ENCODE measurements at regions not wholly inside any gene's neighbourhood (a gene's known extent, or its start where the extent isn't known, plus 50 kb on each side); places are given as distances from the start of the nearest gene placed in this dataset.

GRCh38 chr3:25907081-25907480, 117.2 kb downstream of the OXSM start:
- no peaks in the 10 kb centered on the region for H3K36me3 ChIP-seq
- intact Hi-C loops (cut with DNase I) = no loop called here
- no peak for TF ChIP-seq POLR2A (IDR thresholded peaks at IDR 0.05)
- TF ChIP-seq CTCF (IDR thresholded peaks at IDR 0.05) = no peak
- no peak for TF ChIP-seq POLR2AphosphoS5 (IDR thresholded peaks at IDR 0.05; ENCODE audit: insufficient read depth in 1 of 2, low read depth in 1 of 2)
- no peaks in the 10 kb centered on the region for H3K27me3 ChIP-seq
- no peak for DNase-seq (ENCODE audit: extremely low spot score in 2 of 2)
- no peaks in the 10 kb centered on the region for H3K9me3 ChIP-seq
- H3K4me3 ChIP-seq = no peak overlapping the region
- H3K4me1 ChIP-seq = no peaks in the 10 kb centered on the region
- no peak overlapping the region for H3K27ac ChIP-seq

GRCh38 chr3:25910105-25910504, 120.2 kb downstream of the OXSM start:
- Histone ChIP-seq H3K4me3 (no peak overlapping the region), H3K27me3 (no peaks in the 10 kb centered on the region), H3K27ac (no peak overlapping the region), H3K9me3 (no peaks in the 10 kb centered on the region), H3K36me3 (no peaks in the 10 kb centered on the region), H3K4me1 (no peaks in the 10 kb centered on the region)
- no peak for DNase-seq (ENCODE audit: extremely low spot score in 2 of 2)
- TF ChIP-seq POLR2AphosphoS5 (IDR thresholded peaks at IDR 0.05; ENCODE audit: insufficient read depth in 1 of 2, low read depth in 1 of 2) = no peak
- intact Hi-C loops (cut with DNase I) = no loop called here

GRCh38 chr3:25910997-25911396, 121.1 kb downstream of the OXSM start:
- Histone ChIP-seq H3K4me1 (no peaks in the 10 kb centered on the region), H3K27me3 (no peaks in the 10 kb centered on the region), H3K9me3 (no peaks in the 10 kb centered on the region), H3K27ac (no peak overlapping the region), H3K36me3 (no peaks in the 10 kb centered on the region), H3K4me3 (no peak overlapping the region)
- no peak for DNase-seq (ENCODE audit: extremely low spot score in 2 of 2)
- TF ChIP-seq CTCF (IDR thresholded peaks at IDR 0.05) = no peak
- no peak for TF ChIP-seq POLR2AphosphoS5 (IDR thresholded peaks at IDR 0.05; ENCODE audit: insufficient read depth in 1 of 2, low read depth in 1 of 2)
- intact Hi-C loops (cut with DNase I) = no loop called here

- no peak for TF ChIP-seq POLR2AphosphoS5 (IDR thresholded peaks at IDR 0.05; ENCODE audit: insufficient read depth in 1 of 2, low read depth in 1 of 2)
- TF ChIP-seq POLR2A (IDR thresholded peaks at IDR 0.05) = no peak
- TF ChIP-seq CTCF (IDR thresholded peaks at IDR 0.05) = no peak
- Histone ChIP-seq H3K36me3 (no peaks in the 10 kb centered on the region), H3K4me3 (no peak overlapping the region), H3K27ac (no peak overlapping the region), H3K4me1 (no peaks in the 10 kb centered on the region), H3K27me3 (no peaks in the 10 kb centered on the region), H3K9me3 (no peaks in the 10 kb centered on the region)
- intact Hi-C loops (cut with DNase I) = no loop called here
- no peak for DNase-seq (ENCODE audit: extremely low spot score in 2 of 2)
These were observed 121.8 kb downstream of the OXSM start for GRCh38 chr3:25911525-25912295.

- TF ChIP-seq POLR2A (IDR thresholded peaks at IDR 0.05) = no peak
- TF ChIP-seq POLR2AphosphoS5 (IDR thresholded peaks at IDR 0.05; ENCODE audit: insufficient read depth in 1 of 2, low read depth in 1 of 2) = no peak
- no peak for TF ChIP-seq CTCF (IDR thresholded peaks at IDR 0.05)
- H3K4me1 ChIP-seq = no peaks in the 10 kb centered on the region
- DNase-seq (ENCODE audit: extremely low spot score in 2 of 2) = no peak
- no peak overlapping the region for H3K4me3 ChIP-seq
- H3K9me3 ChIP-seq = no peaks in the 10 kb centered on the region
- no peak overlapping the region for H3K27ac ChIP-seq
- intact Hi-C loops (cut with DNase I) = no loop called here
- H3K27me3 ChIP-seq = no peaks in the 10 kb centered on the region
- no peaks in the 10 kb centered on the region for H3K36me3 ChIP-seq
These were observed 123.3 kb downstream of the OXSM start for GRCh38 chr3:25913179-25913578.

Measured in vagina (tissue), 2 donors.